Activated CD4-positive, alpha-beta T cell treated with anti-CD3 and anti-CD28 coated beads, Interleukin-2, amount 10 ng/mL, durations not matched to agents 24 days and 14 days (primary cell): ENCODE measurements at regions not wholly inside any gene's neighbourhood (a gene's known extent, or its start where the extent isn't known, plus 50 kb on each side); places are given as distances from the start of the nearest gene placed in this dataset.
"Not testable (repeated sequence)": the region's sequence is repeated elsewhere in the genome, so short reads cannot be mapped to it uniquely, and the experiment has no call there.

Experiments
- DNase-seq: peaks from one replicate; pipeline ENCODE4 v3.0.0; 2022
- H3K27ac Mint-ChIP-seq: one replicate; pipeline ENCODE4 v1.8.0; 2022; ENCODE audit warnings: mild to moderate bottlenecking, mixed read lengths
- H3K27me3 Mint-ChIP-seq: one replicate; pipeline ENCODE4 v1.8.0; 2022; ENCODE audit warnings: mixed read lengths
- H3K36me3 Mint-ChIP-seq: one replicate; pipeline ENCODE4 v1.8.0; 2022; ENCODE audit warnings: low read depth, mild to moderate bottlenecking, mixed read lengths
- H3K4me1 Mint-ChIP-seq: one replicate; pipeline ENCODE4 v1.8.0; 2021; ENCODE audit warnings: mixed read lengths
- H3K4me3 Mint-ChIP-seq: one replicate; pipeline ENCODE4 v1.8.0; 2022; ENCODE audit warnings: mild to moderate bottlenecking, moderate library complexity, mixed read lengths
- H3K9me3 Mint-ChIP-seq: one replicate; pipeline ENCODE4 v1.8.0; 2021; ENCODE audit warnings: mixed read lengths
- intact Hi-C: fragments of 100-400 bp; cut with micrococcal nuclease; formaldehyde crosslinking; loops from one replicate; pipeline ENCODE4 v1.15.1; 2023

DNA sequence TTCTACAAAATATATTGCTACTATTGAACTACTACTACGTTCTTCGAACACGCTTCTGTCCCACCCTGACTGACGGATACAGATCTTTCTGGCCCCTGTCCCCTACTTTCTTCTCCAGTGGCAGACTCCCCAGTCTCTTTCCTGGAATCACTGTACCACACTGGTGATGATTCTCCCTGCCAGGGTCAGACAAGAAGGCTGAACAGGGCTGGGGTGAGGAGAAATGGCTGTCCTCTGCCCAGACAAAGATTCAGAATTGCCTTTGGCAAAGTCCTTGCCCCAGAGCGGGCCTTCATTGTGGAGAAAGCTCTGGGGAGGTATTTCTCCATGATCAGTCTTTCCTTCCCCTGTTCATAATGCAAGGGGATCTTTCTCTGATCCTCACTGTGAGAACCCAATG, 1417.1 kb downstream of the BRD1 start:
- Mint-ChIP-seq H3K27ac (no peak overlapping the region), H3K4me3 (no peak overlapping the region), H3K9me3 (no peaks in the 10 kb centered on the region), H3K36me3 (no peaks in the 10 kb centered on the region), H3K27me3 (no peaks in the 10 kb centered on the region), H3K4me1 (no peaks in the 10 kb centered on the region)
- DNase-seq: no peak
- intact Hi-C loops: no loop called here

DNA sequence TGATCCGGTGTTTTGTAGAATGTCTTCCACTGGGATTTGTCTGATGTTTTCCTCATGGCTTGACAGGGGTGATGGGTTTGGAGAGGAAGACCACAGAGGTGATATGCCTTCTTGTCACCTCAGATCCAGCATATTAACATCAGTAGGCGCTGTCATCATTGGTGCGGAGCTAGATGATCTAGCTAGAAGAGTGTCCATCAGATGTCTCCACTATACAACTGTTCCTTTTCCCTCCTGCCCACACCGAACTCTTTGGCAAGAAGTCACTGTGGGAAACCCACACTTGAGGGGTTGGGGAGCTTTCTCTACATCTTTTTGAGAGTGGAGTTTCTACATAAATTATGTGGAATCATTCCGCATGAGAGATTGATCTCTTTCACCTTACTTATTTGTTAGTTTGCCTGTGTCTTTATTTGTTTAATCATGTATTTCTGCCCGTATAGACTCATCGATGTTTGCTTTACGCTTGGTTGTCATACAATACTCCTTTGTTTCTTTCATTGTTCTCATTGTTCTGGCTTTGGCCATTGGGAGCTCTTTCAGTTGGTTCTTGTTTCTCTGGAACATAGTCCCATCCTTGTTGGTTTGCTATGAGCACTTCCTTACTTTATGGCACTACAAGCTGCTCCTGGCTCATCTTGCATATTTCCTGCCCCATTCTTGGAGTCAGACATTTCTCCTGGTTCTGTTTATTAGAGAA, 1420.3 kb downstream of the BRD1 start:
- H3K4me1 Mint-ChIP-seq: no peaks in the 10 kb centered on the region
- H3K4me3 Mint-ChIP-seq: no peak overlapping the region
- H3K36me3 Mint-ChIP-seq: no peaks in the 10 kb centered on the region
- no peak for DNase-seq
- H3K27me3 Mint-ChIP-seq: no peaks in the 10 kb centered on the region
- no peaks in the 10 kb centered on the region for H3K9me3 Mint-ChIP-seq
- intact Hi-C loops: no loop called here
- no peak overlapping the region for H3K27ac Mint-ChIP-seq

DNA sequence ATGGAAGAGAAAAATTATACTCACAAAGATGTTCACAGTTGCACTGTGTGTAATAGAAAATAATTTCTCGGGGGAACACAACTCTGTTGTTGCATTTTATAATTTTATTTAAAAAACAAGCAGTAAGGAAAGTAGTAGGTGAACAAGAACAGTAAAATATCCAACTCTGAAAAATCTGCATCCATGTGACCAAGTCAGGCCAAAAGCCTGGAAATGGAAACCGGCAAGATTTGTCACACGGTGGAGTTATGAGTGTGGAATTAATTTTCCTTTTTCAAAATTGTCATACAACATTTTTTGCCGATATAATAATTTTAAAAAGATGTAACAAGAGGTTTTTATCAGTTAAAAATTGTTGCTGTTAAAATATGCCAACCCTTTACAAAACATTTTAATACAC, 1421.5 kb downstream of the BRD1 start:
- Mint-ChIP-seq H3K27ac (no peak overlapping the region), H3K27me3 (no peaks in the 10 kb centered on the region), H3K9me3 (no peaks in the 10 kb centered on the region), H3K4me3 (no peak overlapping the region), H3K36me3 (no peaks in the 10 kb centered on the region), H3K4me1 (no peaks in the 10 kb centered on the region)
- no peak for DNase-seq
- intact Hi-C loops: no loop called here

DNA sequence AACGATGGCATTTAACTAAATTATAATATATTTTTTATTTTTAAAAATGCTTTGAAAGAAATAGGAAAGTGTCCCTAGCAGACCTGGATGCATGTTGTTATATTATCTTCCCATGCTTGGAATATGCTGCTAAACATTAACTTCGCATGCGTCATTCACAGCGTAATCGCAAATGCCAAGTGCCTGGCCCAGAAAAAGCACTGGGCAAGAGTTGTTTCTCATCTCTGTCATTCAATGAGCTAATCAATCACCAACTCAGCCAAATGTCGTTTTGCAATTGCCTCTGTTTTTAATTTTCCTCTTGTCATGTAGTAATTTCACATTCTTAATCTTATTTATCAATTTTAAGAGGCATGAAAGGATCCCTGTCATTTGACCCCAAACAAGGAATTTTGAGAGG, 1421.9 kb downstream of the BRD1 start:
- DNase-seq: no peak
- Mint-ChIP-seq H3K9me3 (no peaks in the 10 kb centered on the region), H3K4me1 (no peaks in the 10 kb centered on the region), H3K27me3 (no peaks in the 10 kb centered on the region), H3K27ac (no peak overlapping the region), H3K4me3 (no peak overlapping the region), H3K36me3 (no peaks in the 10 kb centered on the region)
- intact Hi-C loops: no loop called here

DNA sequence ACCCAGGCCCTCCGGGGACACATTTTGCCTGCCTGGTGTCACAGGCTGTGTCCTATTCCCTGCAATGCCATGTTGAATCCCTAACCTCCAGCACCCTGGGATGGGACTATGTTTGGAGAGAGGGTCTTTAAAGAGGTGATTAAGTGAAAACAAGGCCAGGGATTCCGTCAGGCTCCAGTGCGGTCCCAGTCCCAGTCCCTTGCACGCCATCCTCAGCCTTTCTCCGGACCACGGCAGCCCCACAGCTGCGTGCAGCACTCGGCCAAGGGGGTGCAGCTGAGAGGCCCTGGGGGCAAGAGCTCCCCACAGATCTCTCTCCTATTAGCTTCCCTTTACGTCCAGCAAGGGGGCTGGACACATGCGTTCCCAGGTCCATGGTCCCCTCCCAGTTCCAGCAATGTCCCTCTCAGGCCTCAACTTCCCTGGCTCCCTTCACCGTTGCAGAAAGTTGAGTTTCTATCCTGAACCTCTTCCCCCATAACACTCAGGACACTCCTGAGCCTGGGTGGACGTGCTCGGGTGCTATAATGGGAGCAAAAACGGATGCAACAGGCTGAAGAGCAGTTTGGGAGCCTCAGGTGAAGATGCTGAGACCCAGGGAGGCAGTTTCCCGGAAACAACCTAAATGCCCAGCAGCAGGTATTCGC, 1422.7 kb downstream of the BRD1 start:
- Mint-ChIP-seq H3K27ac (no peak overlapping the region), H3K36me3 (no peaks in the 10 kb centered on the region), H3K27me3 (no peaks in the 10 kb centered on the region), H3K4me1 (no peaks in the 10 kb centered on the region), H3K4me3 (no peak overlapping the region), H3K9me3 (no peaks in the 10 kb centered on the region)
- intact Hi-C loops: no loop called here
- no peak for DNase-seq

DNA sequence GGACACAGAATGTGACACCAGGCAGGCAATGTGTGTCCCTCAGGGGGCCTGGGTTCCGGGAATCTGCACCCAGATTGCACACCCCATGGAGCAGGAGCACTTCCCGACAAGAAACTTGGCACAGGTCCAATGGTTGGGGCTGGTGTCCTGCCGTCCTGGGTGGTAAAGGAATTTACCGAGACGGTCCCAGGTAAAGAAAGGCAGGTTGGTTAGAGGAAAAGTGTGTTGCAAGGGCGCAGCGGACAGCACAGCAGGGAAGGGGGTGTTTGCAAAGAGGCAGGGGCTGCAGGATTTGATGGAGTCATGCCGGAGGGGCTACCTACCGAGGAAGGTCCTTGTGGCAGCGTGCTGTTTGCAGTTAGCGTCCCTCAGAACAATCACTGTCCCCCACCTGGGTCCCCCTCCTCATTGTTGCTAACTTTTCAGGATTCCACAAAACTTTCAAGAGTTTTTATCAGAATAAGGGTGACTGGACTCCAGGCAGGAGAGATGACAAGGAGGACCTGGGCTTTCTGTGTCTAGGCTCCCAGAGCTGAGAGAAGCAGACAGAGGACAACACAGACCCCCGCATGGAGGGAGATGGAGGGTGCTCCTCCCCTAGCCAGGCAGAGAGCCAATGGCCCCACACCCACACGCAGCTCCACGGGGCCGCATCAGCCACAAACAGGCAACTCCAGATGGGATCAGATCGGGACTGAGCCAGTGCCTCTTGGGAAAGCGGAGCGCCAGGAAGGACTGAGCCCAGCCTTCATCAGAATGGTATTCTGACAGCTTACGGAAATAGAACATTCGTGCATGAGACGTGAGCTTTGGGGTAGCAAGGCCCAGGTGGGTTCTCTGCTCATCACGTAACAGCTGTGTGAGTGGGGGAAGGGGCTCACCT, 1423.9 kb downstream of the BRD1 start:
- no peak overlapping the region for H3K4me3 Mint-ChIP-seq
- intact Hi-C loops: no loop called here
- no peak overlapping the region for H3K27ac Mint-ChIP-seq
- H3K4me1 Mint-ChIP-seq: no peaks in the 10 kb centered on the region
- no peaks in the 10 kb centered on the region for H3K9me3 Mint-ChIP-seq
- no peak for DNase-seq
- no peaks in the 10 kb centered on the region for H3K36me3 Mint-ChIP-seq
- no peaks in the 10 kb centered on the region for H3K27me3 Mint-ChIP-seq

DNA sequence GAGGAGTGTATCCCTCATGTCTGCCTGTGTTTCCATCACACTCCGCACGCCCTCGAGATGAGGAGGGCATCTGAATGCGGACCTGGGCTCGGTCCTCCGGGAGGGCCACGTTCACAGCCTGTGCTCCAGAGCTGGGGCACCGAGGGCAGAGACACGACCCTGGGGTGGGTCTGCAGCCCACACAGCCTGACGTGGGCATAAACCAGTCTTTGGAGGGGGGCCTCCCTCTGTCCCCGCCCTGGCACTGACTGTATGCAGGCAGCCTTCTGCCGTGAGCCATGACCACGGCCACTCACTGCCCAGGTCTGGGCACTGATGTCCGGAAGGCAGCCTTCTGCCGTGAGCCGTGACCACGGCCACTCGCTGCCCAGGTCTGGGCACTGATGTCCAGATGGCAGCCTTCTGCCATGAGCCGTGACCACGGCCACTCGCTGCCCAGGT, 1425.1 kb downstream of the BRD1 start:
- intact Hi-C loops: no loop called here
- Mint-ChIP-seq H3K4me3 (no peak overlapping the region), H3K27ac (no peak overlapping the region), H3K36me3 (no peaks in the 10 kb centered on the region), H3K27me3 (no peaks in the 10 kb centered on the region), H3K9me3 (no peaks in the 10 kb centered on the region), H3K4me1 (no peaks in the 10 kb centered on the region)
- DNase-seq: no peak

DNA sequence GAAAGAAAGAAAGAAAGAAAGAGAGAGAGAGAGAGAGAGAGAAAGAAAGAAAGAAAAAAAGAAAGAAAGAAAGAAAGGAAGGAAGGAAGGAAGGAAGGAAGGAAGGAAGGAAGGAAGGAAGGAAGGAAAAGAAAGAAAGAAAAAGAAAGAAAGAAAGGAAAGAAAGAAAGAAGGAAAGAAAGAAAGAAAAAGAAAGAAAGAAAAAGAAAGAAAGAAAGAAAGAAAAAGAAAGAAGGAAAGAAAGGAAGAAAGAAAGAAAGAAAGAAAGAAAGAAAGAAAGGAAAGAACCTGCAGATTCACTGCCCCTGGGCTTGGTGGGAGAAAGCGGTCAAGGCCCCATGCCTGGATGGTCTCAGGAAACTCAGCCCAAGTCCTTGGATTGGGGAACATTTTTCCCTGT, 1426.2 kb downstream of the BRD1 start:
- H3K36me3 Mint-ChIP-seq, H3K27ac Mint-ChIP-seq, DNase-seq, H3K9me3 Mint-ChIP-seq, H3K27me3 Mint-ChIP-seq, intact Hi-C loops, H3K4me1 Mint-ChIP-seq, H3K4me3 Mint-ChIP-seq: not testable (repeated sequence)

DNA sequence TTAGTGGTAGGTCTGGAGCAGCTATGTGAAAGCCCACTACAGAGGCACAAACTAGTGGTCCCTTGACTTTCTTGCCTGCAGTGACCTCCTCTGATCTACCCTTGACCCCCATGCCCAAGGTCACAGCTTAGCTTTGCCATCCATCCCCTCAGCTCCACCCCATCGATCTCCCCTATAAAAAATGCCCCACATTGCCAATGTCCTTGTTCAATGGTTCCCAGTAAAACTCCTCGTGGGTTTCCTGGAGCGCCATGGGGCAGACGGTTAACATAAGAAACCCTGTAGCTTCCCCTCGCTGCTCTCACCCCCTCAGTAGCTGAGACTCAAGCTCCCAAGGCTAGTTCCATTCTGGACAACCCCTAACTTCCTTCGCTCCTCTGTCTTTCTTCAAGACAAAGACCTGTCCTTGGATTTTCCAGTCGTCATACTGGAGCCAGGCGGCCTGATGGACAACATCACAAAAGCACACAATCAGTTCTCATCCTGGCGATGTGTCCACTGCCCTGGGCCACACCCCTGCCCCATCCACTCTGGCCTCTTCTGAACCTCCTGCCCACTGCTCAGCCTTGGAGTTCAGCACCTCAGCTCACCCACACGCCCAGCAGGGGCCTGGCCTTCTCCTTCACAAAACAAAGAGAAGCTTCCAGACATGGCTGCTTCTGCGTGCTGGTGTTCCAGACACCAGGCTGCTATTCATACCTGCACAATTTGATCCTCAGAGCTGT, 1429.3 kb downstream of the BRD1 start:
- no peaks in the 10 kb centered on the region for H3K27me3 Mint-ChIP-seq
- intact Hi-C loops: no loop called here

DNA sequence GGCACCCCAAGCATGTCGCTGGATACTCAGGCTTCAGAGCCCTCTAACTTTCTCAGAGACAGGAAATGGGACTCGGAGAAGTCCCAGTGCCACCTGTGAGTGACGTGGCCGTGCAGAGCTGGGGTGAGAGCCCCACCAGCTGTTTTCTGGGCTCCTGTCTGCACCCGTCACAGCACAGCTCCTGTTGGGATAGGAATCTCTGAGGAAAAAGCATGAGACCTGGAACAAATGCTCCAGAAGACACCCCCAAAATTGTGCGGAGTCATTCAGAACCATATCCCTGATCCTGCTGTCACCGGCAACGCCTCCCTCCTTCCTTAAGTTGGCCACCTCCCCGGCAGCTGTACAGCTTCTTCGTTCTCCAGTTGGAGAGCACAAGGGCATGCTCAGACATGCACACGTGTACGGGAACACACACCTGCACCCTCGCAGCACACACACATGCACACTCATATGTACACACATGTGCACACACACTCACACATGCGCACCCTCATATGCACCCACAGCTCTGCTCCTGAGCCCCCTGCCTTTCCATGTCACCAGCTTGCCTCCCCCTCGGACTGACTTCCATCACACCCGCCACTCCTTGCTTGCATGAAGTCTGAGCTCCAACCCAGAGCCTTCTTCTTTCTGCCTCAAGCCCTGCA, 1430.0 kb downstream of the BRD1 start:
- Mint-ChIP-seq H3K9me3 (no peaks in the 10 kb centered on the region), H3K27ac (no peak overlapping the region), H3K4me1 (no peaks in the 10 kb centered on the region), H3K4me3 (no peak overlapping the region), H3K36me3 (no peaks in the 10 kb centered on the region), H3K27me3 (no peaks in the 10 kb centered on the region)
- no peak for DNase-seq
- intact Hi-C loops: no loop called here

More for the DNA sequence above, 1429.3 kb downstream of the BRD1 start:
- Mint-ChIP-seq H3K9me3 (no peaks in the 10 kb centered on the region), H3K36me3 (no peaks in the 10 kb centered on the region), H3K4me1 (no peaks in the 10 kb centered on the region), H3K27ac (no peak overlapping the region), H3K4me3 (no peak overlapping the region)
- DNase-seq: no peak

DNA sequence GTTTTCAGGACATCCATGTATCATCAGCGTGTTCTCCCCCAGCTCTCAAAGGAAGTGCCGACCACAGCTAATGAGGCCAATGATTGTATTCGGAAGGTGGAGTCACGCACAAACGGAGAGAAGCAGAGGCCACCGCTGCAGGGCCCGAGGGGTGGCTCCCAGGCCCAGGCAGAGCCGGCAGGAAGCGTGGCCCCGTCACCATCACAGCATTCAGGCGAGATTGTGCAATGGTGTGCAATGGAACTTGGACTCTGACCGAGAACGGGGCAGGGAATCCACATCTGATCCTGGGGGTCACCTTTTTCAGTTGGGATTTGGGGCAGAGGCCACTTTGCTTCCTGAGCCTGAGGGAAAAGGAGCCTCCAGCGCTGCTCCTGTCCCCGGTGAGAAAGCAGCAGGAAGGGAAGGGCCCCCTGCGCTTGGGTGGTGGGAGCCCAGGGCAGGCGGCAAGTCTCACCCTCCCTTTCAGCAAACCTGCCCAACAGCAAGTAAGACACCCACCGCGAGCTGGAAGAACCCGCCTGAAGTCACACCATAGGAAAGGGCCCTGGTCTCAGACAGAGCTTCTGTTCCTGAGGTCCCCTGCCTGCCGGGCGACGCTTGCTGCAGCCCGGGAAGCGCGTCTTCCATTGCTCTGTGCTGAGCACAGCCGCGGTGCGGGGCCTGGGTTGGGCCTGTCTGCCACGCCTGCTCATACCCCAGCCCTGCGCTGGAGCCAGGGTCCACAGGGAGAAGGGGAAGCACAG, 1430.7 kb downstream of the BRD1 start:
- no peaks in the 10 kb centered on the region for H3K9me3 Mint-ChIP-seq
- H3K36me3 Mint-ChIP-seq: no peaks in the 10 kb centered on the region
- H3K4me3 Mint-ChIP-seq: no peak overlapping the region
- intact Hi-C loops: no loop called here
- no peaks in the 10 kb centered on the region for H3K4me1 Mint-ChIP-seq
- no peaks in the 10 kb centered on the region for H3K27me3 Mint-ChIP-seq
- no peak for DNase-seq
- no peak overlapping the region for H3K27ac Mint-ChIP-seq

DNA sequence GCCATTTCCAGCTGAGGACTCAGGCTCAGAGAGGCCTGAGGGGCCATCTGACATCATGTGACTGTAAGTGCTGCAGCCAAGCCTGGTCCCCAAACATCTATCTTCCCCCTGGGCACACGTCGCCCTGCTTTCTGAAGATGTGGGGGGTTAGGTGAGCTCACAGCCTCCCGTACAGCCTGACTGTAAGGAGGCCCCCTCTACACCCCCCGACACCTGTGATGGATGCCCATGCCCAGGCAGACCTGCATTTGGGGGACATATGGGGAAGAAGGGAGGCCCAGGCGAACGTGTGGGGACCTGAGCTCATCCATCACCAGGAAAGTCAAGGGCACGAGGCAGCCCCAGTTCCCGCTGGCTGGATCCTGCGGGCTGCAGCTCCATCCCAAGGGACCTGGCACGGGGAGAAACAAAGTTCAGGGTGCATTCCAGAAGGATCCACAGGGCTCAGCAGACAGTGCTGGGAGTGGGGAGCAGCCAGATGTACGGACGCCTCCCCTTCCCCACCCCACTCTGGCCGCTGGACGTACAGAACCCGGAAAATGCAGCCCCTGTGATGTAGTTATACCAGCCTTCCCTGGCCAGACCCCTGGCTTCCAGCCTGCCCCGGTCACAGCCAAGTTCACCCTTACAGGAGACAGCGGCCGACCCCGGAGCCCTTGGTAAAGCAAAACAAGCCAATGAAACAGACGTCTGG, 1431.4 kb downstream of the BRD1 start:
- no peak for DNase-seq
- Mint-ChIP-seq H3K27ac (no peak overlapping the region), H3K4me3 (no peak overlapping the region), H3K36me3 (no peaks in the 10 kb centered on the region), H3K4me1 (no peaks in the 10 kb centered on the region), H3K27me3 (no peaks in the 10 kb centered on the region), H3K9me3 (no peaks in the 10 kb centered on the region)
- intact Hi-C loops: no loop called here
